CD4-positive, alpha-beta T cell treated with Interleukin-15 for 1 hour (primary cell): ENCODE measurements at regions not wholly inside any gene's neighbourhood (a gene's known extent, or its start where the extent isn't known, plus 50 kb on each side); places are given as distances from the start of the nearest gene placed in this dataset.

Experiments used
- DNase-seq: peaks from one replicate; pipeline ENCODE4 v3.0.0-alpha.2; 2020

DNA sequence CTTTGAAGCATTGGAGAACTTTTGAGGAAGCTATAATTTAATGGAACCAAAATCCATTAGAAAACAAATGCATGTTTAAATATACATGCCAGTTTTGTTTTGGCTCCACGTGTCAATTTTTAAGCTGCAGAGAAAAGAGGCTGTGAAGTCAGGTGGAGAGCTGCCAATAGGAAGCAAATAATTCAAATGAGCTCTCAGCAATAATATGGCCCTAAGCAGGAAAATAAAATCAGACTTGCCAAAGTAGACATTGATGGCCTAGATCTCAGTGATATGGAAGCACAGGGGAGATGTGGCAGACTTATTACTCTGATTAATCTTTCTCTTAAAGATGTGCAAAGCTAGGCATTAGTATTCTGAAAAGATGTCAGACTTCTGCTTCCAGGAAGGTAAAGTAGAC is 769.8 kb upstream of the NDST4 start:
- no peak for DNase-seq

- DNase-seq: no peak
Observed at GRCh38 chr4:115873048-115873447, 759.6 kb upstream of the NDST4 start.

- DNase-seq: no peak
Observed at GRCh38 chr4:115871596-115871995, 758.2 kb upstream of the NDST4 start.

DNA sequence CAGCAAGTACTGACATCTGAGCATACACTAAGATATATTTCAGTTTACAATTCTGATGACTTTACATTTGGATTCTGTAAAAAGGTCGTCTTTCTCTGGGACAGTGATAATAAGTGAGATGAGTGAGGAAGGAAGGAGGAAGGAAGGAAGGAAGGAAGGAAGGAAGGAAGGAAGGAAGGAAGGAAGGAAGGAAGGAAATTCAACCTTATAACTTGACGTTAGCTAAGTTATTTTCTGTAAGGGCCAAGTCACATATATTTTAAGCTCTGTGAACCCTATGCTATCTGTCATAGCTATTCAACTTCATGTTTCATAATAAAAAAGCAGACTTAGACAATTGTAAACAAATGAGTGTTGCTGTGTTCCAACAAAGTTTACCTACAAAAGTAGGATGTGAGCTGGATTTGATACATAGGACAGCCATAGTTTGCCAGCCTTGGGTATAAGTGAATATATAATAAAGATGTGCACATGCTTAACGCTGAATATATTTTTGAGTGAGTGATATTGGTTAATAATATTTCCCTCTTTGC is 753.0 kb upstream of the NDST4 start:
- no peak for DNase-seq

GRCh38 chr4:115865736-115866135 is 752.3 kb upstream of the NDST4 start:
- no peak for DNase-seq

DNA sequence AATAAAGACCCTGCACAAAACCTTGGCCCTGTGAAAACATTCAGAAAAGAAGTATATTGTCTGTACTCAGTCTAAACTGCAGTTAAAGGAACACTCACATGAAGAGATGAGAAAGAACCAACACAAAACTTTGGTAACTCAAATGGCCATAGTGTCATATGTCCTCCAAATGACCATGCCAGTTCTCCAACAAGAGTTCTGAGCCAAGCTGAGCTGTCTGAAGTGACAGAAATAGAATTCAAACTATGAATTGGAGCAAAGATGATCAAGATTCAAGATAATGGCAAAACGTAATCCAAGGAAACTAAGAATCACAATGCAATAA is 739.3 kb upstream of the NDST4 start:
- no peak for DNase-seq

GRCh38 chr4:115851918-115852766 is 738.7 kb upstream of the NDST4 start:
- no peak for DNase-seq

- no peak for DNase-seq
Observed at GRCh38 chr4:115850799-115851509, 737.5 kb upstream of the NDST4 start.

- no peak for DNase-seq
Observed at GRCh38 chr4:115844180-115844579, 730.8 kb upstream of the NDST4 start.

- no peak for DNase-seq
Observed at GRCh38 chr4:115841871-115842270, 728.5 kb upstream of the NDST4 start.

DNA sequence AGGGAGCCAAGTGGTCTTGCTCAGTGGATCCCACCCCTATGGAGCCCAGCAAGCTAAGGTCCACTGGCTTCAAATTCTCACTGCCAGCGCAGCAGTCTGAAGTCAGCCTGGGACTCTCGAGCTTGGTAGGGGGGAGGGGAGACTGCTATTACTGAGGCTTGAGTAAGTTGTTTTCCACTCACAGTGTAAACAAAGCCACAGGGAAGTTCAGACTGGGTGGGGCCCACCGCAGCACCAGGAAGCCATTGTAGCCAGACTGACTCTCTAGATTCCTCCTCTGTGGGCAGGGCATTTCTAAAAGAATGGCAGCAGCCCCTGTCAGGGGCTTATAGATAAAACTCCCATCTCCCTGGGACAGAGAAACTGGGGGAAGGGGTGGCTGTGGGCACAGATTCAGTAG is 721.0 kb upstream of the NDST4 start:
- DNase-seq: no peak

DNA sequence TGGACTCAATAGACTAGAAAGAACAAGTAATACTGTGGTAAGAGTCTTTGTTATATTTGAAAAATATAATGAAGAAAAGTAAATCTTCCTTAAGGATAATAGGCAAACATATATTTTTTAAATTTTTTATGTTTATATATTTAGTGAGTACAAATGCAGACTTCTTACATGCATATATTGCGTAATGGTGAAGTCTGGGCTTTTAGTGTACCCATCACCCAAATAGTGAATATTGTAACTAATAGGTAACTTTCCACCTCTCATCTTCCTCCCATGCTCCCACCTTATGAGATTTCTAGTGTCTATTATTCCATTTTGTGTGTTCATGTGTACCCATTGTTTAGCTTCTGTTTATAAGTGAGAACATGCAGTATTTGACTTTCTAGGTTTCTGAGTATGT is 711.2 kb upstream of the NDST4 start:
- no peak for DNase-seq

- DNase-seq: no peak
Observed at GRCh38 chr4:115803825-115804224, 690.4 kb upstream of the NDST4 start.

DNA sequence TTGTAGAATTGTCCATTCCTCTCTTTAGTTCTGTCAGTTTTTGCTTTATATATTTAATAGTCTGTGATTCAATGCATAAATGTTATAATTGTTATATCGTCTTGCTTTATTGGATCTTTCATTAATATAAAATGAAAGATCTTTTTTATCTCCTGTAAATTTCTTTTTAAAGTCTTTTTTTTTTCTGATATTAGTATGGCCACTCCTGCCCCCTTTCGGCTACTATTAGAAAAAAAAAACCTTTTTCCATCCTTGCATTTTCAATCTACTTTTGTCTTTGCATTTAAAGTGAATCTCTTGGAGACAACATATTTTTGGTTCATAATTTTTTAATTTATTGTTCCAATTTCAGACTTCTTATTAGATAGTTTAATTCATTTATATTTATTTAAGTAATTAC is 677.4 kb upstream of the NDST4 start:
- DNase-seq: no peak

DNA sequence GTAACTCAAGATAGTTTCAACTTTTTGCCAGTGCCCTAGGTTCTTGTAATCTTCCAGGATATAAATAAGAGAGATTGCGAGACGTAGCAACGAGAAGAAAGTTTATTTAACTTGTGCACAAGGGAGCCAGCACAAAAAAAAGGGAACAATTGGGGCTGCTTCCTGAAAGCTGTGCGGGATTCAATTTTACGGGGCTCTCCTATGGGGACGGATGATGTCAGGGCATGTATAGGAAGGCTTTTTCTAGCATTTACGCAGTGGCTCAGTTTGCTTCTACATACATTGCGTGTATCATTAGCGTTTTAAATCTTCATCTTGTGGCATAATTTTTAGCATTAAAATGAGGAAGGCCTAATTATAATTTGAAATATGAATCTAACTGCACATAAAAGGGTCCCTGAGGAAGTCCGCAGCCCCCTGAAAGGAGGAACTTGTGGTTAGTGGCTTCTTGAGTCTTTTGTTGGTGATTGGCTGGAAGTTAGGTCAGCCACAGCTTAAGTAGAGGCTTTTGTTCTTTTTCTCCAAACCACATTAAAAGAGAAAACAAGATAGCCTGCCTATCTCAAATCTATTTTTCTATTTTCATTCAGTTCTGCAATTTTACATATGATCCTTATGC is 668.2 kb upstream of the NDST4 start:
- no peak for DNase-seq

DNA sequence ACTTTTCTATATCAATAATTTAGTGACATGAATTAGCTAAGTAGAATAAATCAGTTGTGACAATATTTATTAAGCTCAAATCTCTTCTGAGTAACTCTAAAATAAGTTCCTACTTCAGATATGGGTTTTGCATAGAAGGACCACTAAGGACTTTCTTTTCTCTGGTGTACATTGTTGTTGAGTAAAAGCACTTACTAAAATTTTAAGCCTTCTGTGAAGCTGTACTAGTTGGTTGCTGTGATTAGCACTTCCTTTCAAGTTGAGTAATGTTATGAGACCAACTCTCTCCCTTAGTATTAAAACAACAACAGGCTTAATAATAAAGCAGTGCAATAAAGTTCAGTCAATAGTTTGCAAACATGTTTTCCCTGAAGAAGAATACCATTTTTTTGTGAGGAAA is 667.4 kb upstream of the NDST4 start:
- no peak for DNase-seq

DNA sequence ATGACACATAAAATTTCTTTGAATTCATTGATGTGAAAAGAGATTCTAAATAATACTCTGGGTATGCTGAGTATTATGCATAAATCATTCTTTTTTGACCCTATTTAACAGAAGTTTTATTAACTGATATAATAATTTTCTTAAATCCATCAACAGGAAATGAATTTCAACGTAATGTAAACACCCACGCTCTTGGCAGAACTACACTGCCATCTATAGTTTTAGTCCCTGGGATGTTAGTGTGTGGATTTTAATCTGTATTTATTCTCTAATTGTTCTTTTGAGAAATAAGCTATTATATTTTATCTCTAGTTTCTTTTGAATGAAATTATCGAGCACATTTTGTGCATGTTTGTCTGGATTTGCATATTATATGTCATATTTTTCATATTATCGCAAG is 666.8 kb upstream of the NDST4 start:
- DNase-seq: no peak

DNA sequence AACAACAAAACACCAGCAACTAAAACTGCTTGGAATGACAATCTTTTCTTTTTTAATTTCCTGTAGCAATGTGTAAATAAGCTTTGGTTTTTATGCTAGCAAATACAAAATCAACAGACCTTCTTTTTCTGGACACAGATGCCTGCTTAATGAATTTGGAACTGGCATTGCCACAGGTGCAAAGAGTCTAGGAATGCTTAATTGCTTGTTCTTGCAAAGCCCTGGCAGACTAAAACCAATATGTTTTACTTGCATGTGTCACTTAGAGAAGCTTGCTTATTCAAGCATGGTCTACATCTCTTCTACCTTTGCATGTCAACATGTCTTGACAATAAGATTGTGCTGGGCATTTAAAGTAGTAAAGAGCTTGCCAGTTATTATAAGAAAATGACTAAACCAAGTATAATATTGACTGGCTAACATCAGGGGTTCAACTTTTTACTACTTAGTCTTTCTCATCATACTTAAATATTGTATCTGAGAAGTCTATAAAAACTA is 656.7 kb upstream of the NDST4 start:
- DNase-seq: no peak

DNA sequence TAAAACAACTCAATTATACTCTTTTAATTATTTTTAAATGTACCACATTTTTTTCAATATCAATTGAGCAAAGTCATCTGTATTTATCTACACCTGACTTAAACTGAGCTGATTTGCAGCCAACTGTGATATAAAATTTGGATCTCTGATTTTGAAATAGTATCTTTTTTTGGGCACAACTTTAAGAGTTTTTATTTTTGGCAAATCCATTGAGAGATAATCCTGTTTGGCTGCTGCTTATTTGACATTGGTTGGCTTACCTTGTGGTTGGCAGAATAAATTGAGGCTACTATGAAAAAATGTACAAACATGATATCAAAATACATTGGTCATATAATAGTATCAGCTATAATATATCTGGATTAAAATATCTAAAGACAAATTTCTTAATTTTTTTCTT is 656.0 kb upstream of the NDST4 start:
- DNase-seq: no peak

DNA sequence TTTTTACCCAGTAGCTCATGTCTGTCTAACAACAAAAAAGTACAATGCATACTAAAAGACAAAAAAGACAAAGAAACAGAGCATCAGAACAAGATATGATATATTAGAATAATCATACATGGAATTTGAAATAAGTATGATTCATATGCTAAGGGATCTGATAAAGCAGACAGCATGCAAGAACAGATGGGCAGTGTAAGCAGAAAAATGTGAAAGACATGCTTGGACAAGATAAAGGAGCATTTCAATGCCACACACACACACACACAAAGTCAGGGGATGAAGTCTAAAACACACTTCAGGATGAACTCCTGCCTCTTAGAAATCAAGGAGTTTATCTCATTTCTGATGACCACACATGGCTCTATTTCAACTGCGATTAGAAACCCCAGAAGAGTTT is 649.6 kb upstream of the NDST4 start:
- no peak for DNase-seq

DNA sequence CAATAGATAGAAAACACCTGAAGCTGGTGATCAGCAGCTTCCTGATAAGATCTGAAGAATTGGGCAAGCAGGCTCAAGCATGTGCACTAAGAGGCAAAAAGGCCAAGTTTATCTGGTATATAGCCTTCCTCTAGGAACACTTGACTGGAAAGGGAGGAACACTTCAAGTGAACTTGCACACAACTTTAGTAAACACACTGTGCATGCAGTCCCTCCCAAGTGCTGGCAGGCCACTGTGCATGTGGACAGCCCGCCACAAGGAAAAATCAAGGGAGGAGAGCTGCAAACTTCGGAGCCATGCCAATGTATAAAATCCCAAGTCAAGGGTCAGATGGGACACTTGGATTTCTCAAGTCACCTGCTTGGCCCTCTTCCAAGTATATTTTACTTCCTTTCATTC is 645.8 kb upstream of the NDST4 start:
- no peak for DNase-seq

GRCh38 chr4:115749404-115749803 is 636.0 kb upstream of the NDST4 start:
- no peak for DNase-seq

- DNase-seq: no peak
Observed at GRCh38 chr4:115740806-115741205, 627.4 kb upstream of the NDST4 start.

DNA sequence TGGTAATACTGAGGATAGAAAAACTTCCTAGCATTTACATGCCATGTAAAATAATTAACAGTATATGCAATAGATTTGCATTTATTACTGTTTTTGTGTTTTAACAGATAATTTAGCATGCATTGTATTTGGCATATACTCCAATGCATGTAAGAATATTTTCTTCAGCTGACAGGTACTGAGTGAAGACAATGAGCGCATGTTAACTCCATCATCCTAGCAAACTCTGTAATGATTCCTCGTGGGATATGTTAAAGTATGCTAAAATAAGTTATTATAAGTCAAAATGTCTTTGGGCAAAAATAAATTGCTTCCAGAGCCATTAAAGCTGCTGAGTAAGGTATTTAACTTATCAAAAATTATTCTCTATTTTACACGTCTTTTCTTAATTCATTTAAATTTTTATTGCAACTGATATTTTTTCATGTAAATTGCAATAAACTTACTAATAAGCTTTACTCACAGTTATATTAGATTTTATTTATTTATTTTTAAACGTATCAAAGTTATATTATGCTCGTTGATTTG is 616.4 kb upstream of the NDST4 start:
- DNase-seq: no peak
